Small intestine (tissue), 7 donors: ENCODE measurements at regions not wholly inside any gene's neighbourhood (a gene's known extent, or its start where the extent isn't known, plus 50 kb on each side); places are given as distances from the start of the nearest gene placed in this dataset.

Experiments
- DNase-seq, 2 donors: peaks; one replicate each; pipeline versions ENCODE4 v3.0.0 to v3.0.0-alpha.2; 2013
- FAIRE-seq: peaks from 2 replicates; lab custom pipeline; 2012; peaks lifted over from hg19 to GRCh38; lab: Jason Lieb, UNC
- H3K27ac ChIP-seq, 3 donors: one replicate each; pipeline ENCODE4 v1.5.1; 2013; ENCODE audit warnings: low read length in 2 of 3, mild to moderate bottlenecking in 2 of 3, control low read depth in 1 of 3, inconsistent platforms in 1 of 3, low read depth in 1 of 3, moderate library complexity in 1 of 3
- H3K27me3 ChIP-seq, 3 donors: one replicate each; pipeline ENCODE4 v1.6.1; 2013; ENCODE audit warnings: low read length in 3 of 3, inconsistent platforms in 1 of 3; ENCODE audit not compliant: control insufficient read depth in 3 of 3, insufficient read depth in 3 of 3
- H3K36me3 ChIP-seq, 3 donors: one replicate each; pipeline ENCODE4 v1.6.1; 2013; ENCODE audit warnings: low read length in 3 of 3, inconsistent platforms in 1 of 3, low read depth in 1 of 3, mild to moderate bottlenecking in 1 of 3, moderate library complexity in 1 of 3; ENCODE audit not compliant: control insufficient read depth in 3 of 3, insufficient read depth in 2 of 3
- H3K4me1 ChIP-seq, 3 donors: one replicate each; pipeline ENCODE4 v1.6.1; 2013; ENCODE audit warnings: low read length in 2 of 3, inconsistent platforms in 1 of 3, low read depth in 1 of 3, mild to moderate bottlenecking in 1 of 3, moderate library complexity in 1 of 3; ENCODE audit not compliant: control insufficient read depth in 3 of 3, insufficient read depth in 2 of 3
- H3K4me3 ChIP-seq, 3 donors: one replicate each; pipeline ENCODE4 v1.5.1; 2013; ENCODE audit warnings: low read length in 3 of 3, control low read depth in 1 of 3, inconsistent platforms in 1 of 3, low read depth in 1 of 3, mild to moderate bottlenecking in 1 of 3, moderate library complexity in 1 of 3
- H3K9me3 ChIP-seq, 2 donors: one replicate each; pipeline ENCODE4 v1.6.1; 2013; ENCODE audit warnings: low read depth in 1 of 2, low read length in 1 of 2; ENCODE audit not compliant: control insufficient read depth in 2 of 2, insufficient read depth in 1 of 2
- WGBS, 3 donors: extraction: QIAGEN DNeasy Blood & Tissue Kit; methylation state at CpG; one replicate each; pipeline ENCODE4 v1.1.7; 2013; 5-methylcytosine and 5-hydroxymethylcytosine counted together
- donor health status: healthy with polysubstance abuse.
- donor health status: control.
- donor health status: control.
- donor health status: Bipolar disorder and iron deficiency.
- donor health status: healthy.

DNA sequence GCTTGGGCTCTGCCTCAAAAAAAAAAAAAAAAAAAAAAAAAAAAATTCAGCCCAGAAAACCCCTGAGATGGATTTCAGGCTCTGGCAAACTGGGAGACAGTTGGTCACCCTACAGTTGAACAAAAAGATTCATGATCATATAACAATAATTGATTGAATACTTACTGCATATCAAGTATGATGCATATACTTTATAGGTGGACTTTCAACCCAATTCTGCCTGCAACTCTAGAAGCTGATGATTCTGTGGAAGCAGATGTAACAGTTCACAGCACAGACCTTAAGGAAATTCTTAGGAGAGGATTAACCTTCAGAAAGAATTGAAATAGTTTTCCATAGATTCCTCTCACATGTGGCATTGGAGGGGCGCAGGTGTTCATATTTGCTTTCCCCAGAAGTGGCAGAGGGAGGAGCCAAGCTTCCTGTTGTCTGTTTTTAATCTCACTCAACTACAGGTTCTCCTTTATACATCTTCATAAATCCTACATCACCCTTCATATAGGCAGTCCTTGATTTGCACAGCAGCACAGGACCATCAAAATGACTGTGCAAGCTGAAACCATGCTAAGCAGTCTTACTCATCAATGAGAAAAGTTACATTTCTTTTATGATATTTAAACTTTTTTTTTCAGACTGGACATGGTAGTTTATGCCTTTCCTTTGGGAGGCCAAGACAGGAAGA, 149.4 kb upstream of the KLF3 start:
- DNase-seq: peak; percentile 49 to 83
- Histone ChIP-seq H3K4me3 (no peak overlapping the region), H3K27me3 (no peaks in the 10 kb centered on the region), H3K9me3 (no peaks in the 10 kb centered on the region), H3K27ac (peak overlapping the region in 1 of 3 donors; percentile 48), H3K4me1 (peaks cover 0 to 5% (median 2%) of the 10 kb centered on the region in 3 donors), H3K36me3 (no peaks in the 10 kb centered on the region)
- FAIRE-seq: no peak
- 15 to 43% (median 27%) methylated on average over 1 of the region's 1 CpG for WGBS, 3 donors

DNA sequence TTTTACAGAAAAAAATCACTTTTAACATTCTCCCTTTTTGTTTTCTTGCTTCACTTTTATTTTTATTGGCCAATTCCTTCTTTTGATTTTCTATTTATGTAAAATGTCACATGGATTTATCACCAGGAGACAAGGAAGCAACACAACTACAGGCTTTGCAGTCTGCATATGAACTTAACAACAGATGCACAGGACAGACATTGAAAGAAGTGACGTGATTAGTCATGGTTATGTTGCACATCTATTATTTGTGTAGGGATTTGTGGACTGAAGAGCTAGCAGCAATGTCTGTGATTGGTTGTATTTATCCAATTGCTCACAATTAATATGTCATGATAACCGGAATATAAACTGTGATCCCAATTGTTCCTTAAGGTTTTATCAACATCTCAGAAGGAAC, 147.8 kb upstream of the KLF3 start:
- Histone ChIP-seq H3K9me3 (no peaks in the 10 kb centered on the region), H3K27me3 (no peaks in the 10 kb centered on the region), H3K4me3 (no peak overlapping the region), H3K4me1 (peaks cover 0 to 5% (median 2%) of the 10 kb centered on the region in 3 donors), H3K27ac (no peak overlapping the region), H3K36me3 (no peaks in the 10 kb centered on the region)
- FAIRE-seq: no peak
- DNase-seq: no peak
- WGBS, 3 donors: 17 to 35% (median 28%) methylated on average over 2 of the region's 2 CpGs

DNA sequence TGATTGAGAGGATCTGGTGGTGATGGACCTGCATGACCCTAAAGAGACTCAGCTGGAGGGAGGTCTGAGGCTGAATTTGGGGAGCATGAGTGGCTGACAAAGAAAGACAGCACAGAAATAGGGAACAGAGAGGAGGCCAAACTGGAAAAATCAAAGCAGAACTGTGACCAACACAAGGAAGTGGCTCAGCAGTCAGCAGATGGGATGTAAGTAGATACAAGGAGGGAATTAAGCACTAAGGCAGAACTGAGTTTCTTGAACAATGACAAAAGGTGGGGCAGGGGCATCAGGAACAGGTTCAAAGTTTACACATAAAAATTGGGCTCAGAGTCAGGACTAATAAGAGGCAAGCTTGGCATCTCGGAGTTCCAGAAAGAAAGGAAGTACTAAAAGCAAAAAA, 144.3 kb upstream of the KLF3 start:
- Histone ChIP-seq H3K4me1 (peaks cover 0 to 4% (median 1%) of the 10 kb centered on the region in 3 donors), H3K36me3 (no peaks in the 10 kb centered on the region), H3K27ac (no peak overlapping the region), H3K9me3 (no peaks in the 10 kb centered on the region), H3K4me3 (no peak overlapping the region), H3K27me3 (no peaks in the 10 kb centered on the region)
- FAIRE-seq (no peak), DNase-seq (no peak)
- WGBS, 3 donors: 35 to 70% (median 58%) methylated on average over 1 of the region's 1 CpG

DNA sequence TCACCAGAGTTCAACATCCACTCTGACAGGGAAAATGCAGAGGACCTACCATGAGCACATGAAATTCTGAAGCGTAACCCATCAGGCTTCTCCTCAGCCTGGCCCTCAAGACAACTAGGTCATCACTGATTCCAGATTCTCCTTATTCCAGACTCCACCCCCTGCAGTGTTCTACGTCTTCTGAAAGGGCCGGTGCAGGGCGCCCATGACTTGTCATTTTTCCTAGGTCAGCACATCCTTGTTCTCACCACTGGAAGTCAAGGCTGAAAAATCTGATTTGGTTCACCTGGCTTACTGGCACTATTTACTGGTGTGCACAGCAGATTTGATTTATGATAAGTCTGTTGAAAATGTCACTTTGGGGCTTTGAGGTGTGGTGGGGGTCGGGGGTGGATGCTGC, 140.9 kb upstream of the KLF3 start:
- Histone ChIP-seq H3K4me3 (no peak overlapping the region), H3K27ac (no peak overlapping the region), H3K9me3 (no peaks in the 10 kb centered on the region), H3K27me3 (no peaks in the 10 kb centered on the region), H3K4me1 (peaks cover 0 to 10% (median 0%) of the 10 kb centered on the region in 3 donors), H3K36me3 (no peaks in the 10 kb centered on the region)
- no peak for FAIRE-seq
- WGBS, 3 donors: 72 to 83% (median 76%) methylated on average over 5 of the region's 5 CpGs
- DNase-seq: no peak

DNA sequence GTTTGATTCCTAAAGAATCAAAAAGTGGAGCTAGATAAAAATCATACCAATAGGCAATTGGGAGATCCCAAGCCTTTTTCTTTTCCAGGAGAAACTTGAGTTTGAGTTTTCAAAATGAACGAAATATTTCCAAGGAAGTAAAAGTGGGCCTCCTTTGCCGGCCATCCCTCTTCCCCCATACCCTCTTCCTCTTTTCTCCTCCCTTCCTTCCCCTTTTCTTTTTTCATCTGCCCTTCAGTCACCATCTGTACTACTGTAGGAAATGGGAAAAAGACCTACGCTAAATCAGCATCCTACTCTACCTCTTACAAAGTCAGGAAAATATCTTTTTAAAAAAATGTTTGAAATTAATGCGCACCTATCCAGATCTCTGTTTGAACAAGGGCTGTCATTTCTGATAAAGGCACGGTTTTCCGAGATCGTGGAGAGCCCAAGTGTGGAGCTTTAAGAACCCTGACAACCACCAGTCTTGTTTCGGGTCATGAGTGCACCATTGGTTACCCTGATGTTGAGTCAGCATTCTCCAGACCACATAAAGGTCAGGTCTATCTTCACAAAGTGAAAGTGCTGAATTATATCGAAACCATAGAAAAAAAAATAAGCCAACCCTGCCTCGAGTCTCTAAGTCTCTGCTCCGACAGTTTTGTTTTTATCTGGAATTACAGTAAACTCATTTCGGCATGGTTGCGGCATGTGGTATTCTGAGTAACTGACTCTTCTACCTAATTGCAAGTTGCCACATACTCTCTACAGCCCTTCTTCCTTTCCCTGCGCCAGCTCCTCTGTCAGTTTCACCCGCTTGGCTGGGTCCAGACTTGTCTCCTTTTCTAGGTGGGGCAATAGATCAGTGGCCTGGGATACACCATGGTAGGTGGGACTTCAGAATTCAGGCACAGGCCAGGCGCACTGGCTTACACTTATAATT, 140.2 kb upstream of the KLF3 start:
- H3K4me3 ChIP-seq: no peak overlapping the region
- H3K4me1 ChIP-seq: peaks cover 0 to 10% (median 0%) of the 10 kb centered on the region in 3 donors
- WGBS, 3 donors: 72 to 81% (median 75%) methylated on average over 16 of the region's 16 CpGs
- H3K9me3 ChIP-seq: no peaks in the 10 kb centered on the region
- FAIRE-seq: no peak
- H3K27ac ChIP-seq: peak overlapping the region in 1 of 3 donors; percentile 37
- no peak for DNase-seq
- no peaks in the 10 kb centered on the region for H3K27me3 ChIP-seq
- H3K36me3 ChIP-seq: no peaks in the 10 kb centered on the region

DNA sequence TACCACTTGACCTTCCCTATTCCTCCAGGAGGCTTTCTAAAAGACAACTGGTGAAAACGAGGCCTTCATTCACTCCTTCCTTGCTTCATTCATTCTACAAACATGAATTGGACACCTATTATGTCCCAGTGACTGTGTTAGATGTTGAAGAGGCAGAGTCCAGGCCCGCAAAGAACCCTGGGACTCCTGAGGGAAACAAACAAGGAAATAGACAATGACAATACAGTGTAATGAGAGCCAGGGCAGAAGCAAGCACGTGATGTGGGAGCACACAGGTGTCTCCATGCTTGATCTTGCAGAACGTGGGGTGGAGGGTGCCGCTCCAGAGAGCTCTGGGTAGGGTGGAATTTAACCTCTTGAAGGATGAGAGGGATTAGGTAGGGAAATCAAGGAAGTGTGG, 137.6 kb upstream of the KLF3 start:
- Histone ChIP-seq H3K36me3 (no peaks in the 10 kb centered on the region), H3K9me3 (no peaks in the 10 kb centered on the region), H3K27me3 (no peaks in the 10 kb centered on the region), H3K27ac (no peak overlapping the region), H3K4me1 (peaks cover 0 to 19% (median 5%) of the 10 kb centered on the region in 3 donors), H3K4me3 (no peak overlapping the region)
- DNase-seq (peak; percentile 55 to 73), FAIRE-seq (no peak)
- 20 to 60% (median 38%) methylated on average over 5 of the region's 5 CpGs for WGBS, 3 donors

DNA sequence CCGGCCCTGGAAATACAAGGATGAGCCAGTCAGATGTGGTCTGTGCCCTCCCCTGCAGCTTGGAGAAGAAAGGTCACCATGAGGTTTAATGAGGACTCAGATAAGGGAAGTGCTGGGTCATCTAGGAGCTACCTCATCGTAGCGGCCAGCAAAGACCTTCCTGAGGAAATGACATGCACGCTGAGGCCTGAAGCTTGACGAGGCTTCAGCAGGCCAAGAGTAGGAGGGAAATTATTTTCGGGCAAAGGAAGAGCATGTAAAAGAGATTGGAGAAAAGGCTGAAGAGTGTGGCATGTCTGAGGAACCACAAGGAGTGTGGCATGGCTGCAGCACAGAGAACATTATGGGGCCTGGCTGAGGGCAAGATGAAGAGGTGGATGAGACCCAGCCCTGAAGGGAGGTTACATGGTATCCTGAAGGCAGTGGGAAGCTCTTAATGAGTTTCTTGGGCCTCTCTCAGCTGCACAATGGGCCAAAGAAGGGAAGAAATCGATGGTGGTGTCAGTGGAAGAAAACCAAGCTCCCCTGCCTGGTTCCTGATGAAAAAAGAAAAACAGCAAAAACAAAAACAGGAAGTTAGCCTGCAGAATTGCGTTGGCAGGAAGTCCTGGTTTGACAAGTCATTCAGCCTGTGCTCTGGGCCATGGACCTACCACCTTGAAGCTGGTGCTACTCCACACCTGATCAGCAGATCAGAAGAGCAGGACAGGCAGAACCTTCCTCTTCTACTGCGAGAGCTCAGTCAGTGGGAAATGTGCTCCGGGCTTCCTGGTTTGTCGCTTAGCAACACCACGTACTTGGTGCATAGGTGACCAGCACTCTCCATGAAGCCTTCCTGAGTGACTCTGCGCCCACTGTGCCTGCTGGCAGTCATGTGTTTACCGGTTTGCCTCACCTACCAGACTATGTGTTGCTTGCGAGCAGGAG, 134.5 kb upstream of the KLF3 start:
- H3K27ac ChIP-seq: peak overlapping the region in 2 of 3 donors; percentile 24 to 85
- H3K4me1 ChIP-seq: peaks cover 0 to 19% (median 5%) of the 10 kb centered on the region in 3 donors
- 58 to 62% (median 60%) methylated on average over 15 of the region's 15 CpGs for WGBS, 3 donors
- no peaks in the 10 kb centered on the region for H3K36me3 ChIP-seq
- FAIRE-seq (no peak), DNase-seq (peak; percentile 57 to 72)
- H3K27me3 ChIP-seq: no peaks in the 10 kb centered on the region
- peaks cover 0 to 3% of the 10 kb centered on the region in 2 donors for H3K9me3 ChIP-seq
- no peak overlapping the region for H3K4me3 ChIP-seq

DNA sequence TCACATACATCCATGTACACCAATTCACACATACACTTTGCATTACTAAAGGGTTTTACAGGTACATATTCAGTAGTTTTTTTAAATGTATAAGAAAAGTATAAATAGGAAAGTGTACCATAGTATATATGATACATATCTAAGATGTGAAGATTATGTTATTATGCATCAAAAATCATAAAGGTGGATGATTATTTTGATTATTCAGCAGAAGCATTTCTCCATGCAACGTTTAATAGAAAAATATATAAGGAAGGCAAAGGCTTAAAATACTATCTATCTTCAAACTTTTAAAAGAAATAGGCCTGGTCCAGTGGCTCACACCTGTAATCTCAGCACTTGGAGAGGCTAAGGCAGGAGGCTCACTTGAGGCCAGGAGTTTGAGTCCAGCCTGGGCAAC, 133.5 kb upstream of the KLF3 start:
- Histone ChIP-seq H3K27ac (no peak overlapping the region), H3K9me3 (peaks cover 0 to 4% of the 10 kb centered on the region in 2 donors), H3K36me3 (no peaks in the 10 kb centered on the region), H3K4me1 (peaks cover 0 to 19% (median 5%) of the 10 kb centered on the region in 3 donors), H3K4me3 (no peak overlapping the region), H3K27me3 (no peaks in the 10 kb centered on the region)
- DNase-seq (no peak), FAIRE-seq (no peak)
- 36 to 42% (median 38%) methylated on average over 1 of the region's 1 CpG for WGBS, 3 donors
